ENCODE measurements at regions not wholly inside any gene's neighbourhood (a gene's known extent, or its start where the extent isn't known, plus 50 kb on each side); places are given as distances from the start of the nearest gene placed in this dataset.

- Histone ChIP-seq H4K20me1 (ENCODE audit: insufficient read depth, low read length) (no peaks in the 10 kb centered on the region), H3K79me2 (ENCODE audit: insufficient read depth, low read length) (no peaks in the 10 kb centered on the region), H3K36me3 (ENCODE audit: insufficient read depth, low read length) (no peaks in the 10 kb centered on the region), H3K27ac (ENCODE audit: low read depth, low read length) (no peak overlapping the region), H3K9me3 (ENCODE audit: insufficient read depth, low read depth, low read length) (no peaks in the 10 kb centered on the region), H3K27me3 (ENCODE audit: insufficient read depth, low read length) (no peaks in the 10 kb centered on the region), H3K4me1 (ENCODE audit: insufficient read depth, low read length) (no peaks in the 10 kb centered on the region), H3K4me3 (ENCODE audit: insufficient read depth, low read depth, low read length) (no peak overlapping the region), H2AFZ (ENCODE audit: low read depth, low read length) (no peak overlapping the region), H3K9ac (ENCODE audit: low read length) (no peak overlapping the region), H3K4me2 (ENCODE audit: low read length) (no peak overlapping the region)
- TF ChIP-seq EZH2 (IDR thresholded peaks at IDR 0.05; ENCODE audit: insufficient read depth, low read length) = no peak
- TF ChIP-seq, protein P1, sequence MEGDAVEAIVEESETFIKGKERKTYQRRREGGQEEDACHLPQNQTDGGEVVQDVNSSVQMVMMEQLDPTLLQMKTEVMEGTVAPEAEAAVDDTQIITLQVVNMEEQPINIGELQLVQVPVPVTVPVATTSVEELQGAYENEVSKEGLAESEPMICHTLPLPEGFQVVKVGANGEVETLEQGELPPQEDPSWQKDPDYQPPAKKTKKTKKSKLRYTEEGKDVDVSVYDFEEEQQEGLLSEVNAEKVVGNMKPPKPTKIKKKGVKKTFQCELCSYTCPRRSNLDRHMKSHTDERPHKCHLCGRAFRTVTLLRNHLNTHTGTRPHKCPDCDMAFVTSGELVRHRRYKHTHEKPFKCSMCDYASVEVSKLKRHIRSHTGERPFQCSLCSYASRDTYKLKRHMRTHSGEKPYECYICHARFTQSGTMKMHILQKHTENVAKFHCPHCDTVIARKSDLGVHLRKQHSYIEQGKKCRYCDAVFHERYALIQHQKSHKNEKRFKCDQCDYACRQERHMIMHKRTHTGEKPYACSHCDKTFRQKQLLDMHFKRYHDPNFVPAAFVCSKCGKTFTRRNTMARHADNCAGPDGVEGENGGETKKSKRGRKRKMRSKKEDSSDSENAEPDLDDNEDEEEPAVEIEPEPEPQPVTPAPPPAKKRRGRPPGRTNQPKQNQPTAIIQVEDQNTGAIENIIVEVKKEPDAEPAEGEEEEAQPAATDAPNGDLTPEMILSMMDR (IDR thresholded peaks at IDR 0.05; ENCODE audit: insufficient read depth, low read depth, low read length) = no peak
- Mint-ChIP-seq H3K4me3 (ENCODE audit: unreplicated experiment) (no peak overlapping the region), H3K4me1 (ENCODE audit: low read depth, unreplicated experiment) (no peaks in the 10 kb centered on the region), H3K36me3 (ENCODE audit: low read depth, unreplicated experiment) (no peaks in the 10 kb centered on the region), H3K27ac (ENCODE audit: unreplicated experiment) (no peak overlapping the region), H3K9me3 (ENCODE audit: unreplicated experiment) (peaks cover 2% of the 10 kb centered on the region), H3K27me3 (ENCODE audit: low read depth, unreplicated experiment) (no peaks in the 10 kb centered on the region)
- no peak for FAIRE-seq
- DNase-seq (ENCODE audit: low read depth) = no peak
Observed at GRCh38 chr16:76175718-76176117, 101.5 kb upstream of the CNTNAP4 start.

DNA sequence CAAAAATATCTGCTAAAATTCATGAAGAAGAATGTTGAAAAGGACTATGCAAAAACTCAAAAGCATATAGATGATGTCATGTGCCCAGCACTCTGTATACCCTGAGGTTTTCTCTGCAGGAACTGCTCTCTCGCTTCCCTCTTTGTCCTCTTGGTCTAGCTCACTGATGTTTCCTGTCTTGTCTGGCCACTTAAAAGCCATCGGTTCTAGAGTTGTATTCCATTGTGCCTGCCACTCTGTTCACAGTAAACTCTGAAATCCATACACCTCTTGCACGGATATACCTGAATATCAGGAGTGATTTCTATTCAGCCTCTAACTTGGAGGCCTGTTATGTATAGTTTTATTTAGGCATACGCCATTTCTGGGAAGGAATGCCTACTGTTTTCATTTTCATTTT lies 101.0 kb upstream of the CNTNAP4 start:
- H3K79me2 ChIP-seq (ENCODE audit: insufficient read depth, low read length) = no peaks in the 10 kb centered on the region
- no peak for TF ChIP-seq EZH2 (IDR thresholded peaks at IDR 0.05; ENCODE audit: insufficient read depth, low read length)
- TF ChIP-seq, protein P1 (IDR thresholded peaks at IDR 0.05; ENCODE audit: insufficient read depth, low read depth, low read length) = no peak
- no peaks in the 10 kb centered on the region for H3K27me3 ChIP-seq (ENCODE audit: insufficient read depth, low read length)
- Mint-ChIP-seq H3K4me1 (ENCODE audit: low read depth, unreplicated experiment) (no peaks in the 10 kb centered on the region), H3K27ac (ENCODE audit: unreplicated experiment) (no peak overlapping the region), H3K4me3 (ENCODE audit: unreplicated experiment) (no peak overlapping the region), H3K27me3 (ENCODE audit: low read depth, unreplicated experiment) (no peaks in the 10 kb centered on the region), H3K36me3 (ENCODE audit: low read depth, unreplicated experiment) (no peaks in the 10 kb centered on the region), H3K9me3 (ENCODE audit: unreplicated experiment) (peaks cover 2% of the 10 kb centered on the region)
- H3K9ac ChIP-seq (ENCODE audit: low read length) = no peak overlapping the region
- H4K20me1 ChIP-seq (ENCODE audit: insufficient read depth, low read length) = no peaks in the 10 kb centered on the region
- DNase-seq (ENCODE audit: low read depth) (no peak), FAIRE-seq (no peak)
- no peaks in the 10 kb centered on the region for H3K36me3 ChIP-seq (ENCODE audit: insufficient read depth, low read length)
- H3K27ac ChIP-seq (ENCODE audit: low read depth, low read length) = no peak overlapping the region
- H3K9me3 ChIP-seq (ENCODE audit: insufficient read depth, low read depth, low read length) = no peaks in the 10 kb centered on the region
- no peak overlapping the region for H3K4me2 ChIP-seq (ENCODE audit: low read length)
- H3K4me3 ChIP-seq (ENCODE audit: insufficient read depth, low read depth, low read length) = no peak overlapping the region
- H3K4me1 ChIP-seq (ENCODE audit: insufficient read depth, low read length) = no peaks in the 10 kb centered on the region
- no peak overlapping the region for H2AFZ ChIP-seq (ENCODE audit: low read depth, low read length)

GRCh38 chr16:76176616-76177015 lies 100.6 kb upstream of the CNTNAP4 start:
- Mint-ChIP-seq H3K4me3 (ENCODE audit: unreplicated experiment) (no peak overlapping the region), H3K27me3 (ENCODE audit: low read depth, unreplicated experiment) (no peaks in the 10 kb centered on the region), H3K36me3 (ENCODE audit: low read depth, unreplicated experiment) (no peaks in the 10 kb centered on the region), H3K27ac (ENCODE audit: unreplicated experiment) (no peak overlapping the region), H3K4me1 (ENCODE audit: low read depth, unreplicated experiment) (no peaks in the 10 kb centered on the region), H3K9me3 (ENCODE audit: unreplicated experiment) (peaks cover under 1% of the 10 kb centered on the region)
- no peaks in the 10 kb centered on the region for H4K20me1 ChIP-seq (ENCODE audit: insufficient read depth, low read length)
- no peak overlapping the region for H3K4me3 ChIP-seq (ENCODE audit: insufficient read depth, low read depth, low read length)
- H3K27me3 ChIP-seq (ENCODE audit: insufficient read depth, low read length) = no peaks in the 10 kb centered on the region
- no peak overlapping the region for H2AFZ ChIP-seq (ENCODE audit: low read depth, low read length)
- no peak for DNase-seq (ENCODE audit: low read depth)
- no peak for TF ChIP-seq EZH2 (IDR thresholded peaks at IDR 0.05; ENCODE audit: insufficient read depth, low read length)
- TF ChIP-seq, protein P1 (IDR thresholded peaks at IDR 0.05; ENCODE audit: insufficient read depth, low read depth, low read length) = no peak
- H3K27ac ChIP-seq (ENCODE audit: low read depth, low read length) = no peak overlapping the region
- no peak overlapping the region for H3K4me2 ChIP-seq (ENCODE audit: low read length)
- no peaks in the 10 kb centered on the region for H3K79me2 ChIP-seq (ENCODE audit: insufficient read depth, low read length)
- no peaks in the 10 kb centered on the region for H3K36me3 ChIP-seq (ENCODE audit: insufficient read depth, low read length)
- FAIRE-seq = no peak
- H3K9ac ChIP-seq (ENCODE audit: low read length) = no peak overlapping the region
- no peaks in the 10 kb centered on the region for H3K9me3 ChIP-seq (ENCODE audit: insufficient read depth, low read depth, low read length)
- no peaks in the 10 kb centered on the region for H3K4me1 ChIP-seq (ENCODE audit: insufficient read depth, low read length)

Measured in astrocyte (in vitro differentiated cells and primary cell).